ENCODE measurements at regions not wholly inside any gene's neighbourhood (a gene's known extent, or its start where the extent isn't known, plus 50 kb on each side); places are given as distances from the start of the nearest gene placed in this dataset.

- no peak overlapping the region for H3K18ac ChIP-seq (ENCODE audit: extremely low read depth, low read length)
- no peaks in the 10 kb centered on the region for H3K23me2 ChIP-seq (ENCODE audit: low read depth, low read length)
- no peak overlapping the region for H3K14ac ChIP-seq (ENCODE audit: insufficient read length)
- no peak overlapping the region for H3K9ac ChIP-seq (replicated peaks in 1 of 4; ENCODE audit: extremely low read depth in 1 of 4, low read depth in 3 of 4, low read length in 3 of 4)
- no peak overlapping the region for H2BK120ac ChIP-seq (replicated peaks; ENCODE audit: low read depth, low read length)
- CTCF ChIA-PET (ENCODE audit: partially characterized antibody) = interaction anchor here (0.6 to 1.2 kb wide), 4 partner anchors 109 to 185 kb away, joined by 3 to 5 read pairs (median 3); no protein-coding TSS in a partner anchor
- no peak overlapping the region for H4K91ac ChIP-seq (replicated peaks; ENCODE audit: insufficient read length, low read length)
- no peak overlapping the region for H4K5ac ChIP-seq (ENCODE audit: insufficient read length, low read depth, low read length)
- no peak overlapping the region for H2BK12ac ChIP-seq (ENCODE audit: low read depth, low read length)
- no peak overlapping the region for H2AK5ac ChIP-seq (ENCODE audit: low read depth, low read length)
- no peaks in the 10 kb centered on the region for H3K79me2 ChIP-seq (ENCODE audit: control insufficient read depth in 1 of 2, insufficient read depth in 2 of 2, low read length in 2 of 2)
- WGBS, 2 experiments (ENCODE audit: extremely low coverage in 1 of 2, insufficient coverage in 1 of 2, insufficient read length in 1 of 2, insufficient replicate concordance in 2 of 2, low coverage in 1 of 2, low lambda C conversion rate in 2 of 2, missing lambda C conversion rate in 1 of 2) = 43% methylated on average over 1 of the region's 1 CpG; no CpG with 5 or more reads in 1 of the 2 experiments
- no peak overlapping the region for H3K4me2 ChIP-seq (ENCODE audit: insufficient read depth in 1 of 2, low read depth in 2 of 2, low read length in 2 of 2)
- H3K4ac ChIP-seq (replicated peaks; ENCODE audit: insufficient read length, low read depth, low read length) = no peak overlapping the region
- H3K56ac ChIP-seq (replicated peaks; ENCODE audit: insufficient read length, low read depth, low read length) = no peak overlapping the region
- no peak overlapping the region for H4K8ac ChIP-seq (ENCODE audit: extremely low read depth, insufficient read depth, low read length)
- H2AFZ ChIP-seq (ENCODE audit: low read length) = no peak overlapping the region
- peaks cover 7 to 24% (median 11%) of the 10 kb centered on the region in 4 experiments for H3K4me1 ChIP-seq (replicated peaks in 1 of 4; ENCODE audit: control insufficient read depth in 3 of 4, insufficient read depth in 4 of 4, low read length in 3 of 4)
- no peak for TF ChIP-seq TAF7 (optimal IDR thresholded peaks at IDR 0.05; ENCODE audit: borderline replicate concordance, low read depth, low read length)
- no peak for TF ChIP-seq FOSL1 (IDR thresholded peaks at IDR 0.05; ENCODE audit: insufficient read depth, low read depth, low read length)
- TF ChIP-seq RXRA (IDR thresholded peaks at IDR 0.05; ENCODE audit: insufficient read depth, low read depth, low read length) = no peak
- peak; percentile 47 to 62 (median 59) for TF ChIP-seq CTCF (IDR thresholded peaks at IDR 0.05; ENCODE audit: control extremely low read depth in 1 of 3, insufficient read depth in 1 of 3, low read depth in 1 of 3, low read length in 3 of 3)
- peak; percentile 68 to 74 for TF ChIP-seq RAD21 (IDR thresholded peaks at IDR 0.05 in 1 of 2, conservative IDR thresholded peaks at IDR 0.05 in 1 of 2; ENCODE audit: low read depth in 2 of 2, low read length in 2 of 2)
- no peaks in the 10 kb centered on the region for H3K79me1 ChIP-seq (ENCODE audit: low read depth, low read length)
- H3K36me3 ChIP-seq (ENCODE audit: control insufficient read depth in 2 of 4, insufficient read depth in 4 of 4, low read length in 3 of 4) = no peaks in the 10 kb centered on the region
- no peaks in the 10 kb centered on the region for H4K20me1 ChIP-seq (replicated peaks in 1 of 2; ENCODE audit: control insufficient read depth in 1 of 2, insufficient read depth in 2 of 2, low read length in 2 of 2)
- H3K23ac ChIP-seq (ENCODE audit: insufficient read length) = no peak overlapping the region
- H2BK20ac ChIP-seq (ENCODE audit: low read length) = no peak overlapping the region
- H3K9me3 ChIP-seq (ENCODE audit: insufficient read depth in 2 of 2, low read depth in 1 of 2, low read length in 1 of 2) = no peaks in the 10 kb centered on the region
- POLR2A ChIA-PET (ENCODE audit: partially characterized antibody) = no interaction called here
- FAIRE-seq (peak; percentile 87), DNase-seq (ENCODE audit: low read depth in 1 of 2, low spot score in 2 of 2) (no peak)
- no peaks in the 10 kb centered on the region for H3K27me3 ChIP-seq (replicated peaks in 1 of 4; ENCODE audit: control insufficient read depth in 3 of 4, extremely low read depth in 1 of 4, insufficient read depth in 3 of 4, low read length in 3 of 4)
- H3K4me3 ChIP-seq (ENCODE audit: extremely low read depth in 1 of 4, insufficient read depth in 2 of 4, low read depth in 3 of 4, low read length in 4 of 4) = no peak overlapping the region
- no peak overlapping the region for H2BK5ac ChIP-seq (ENCODE audit: low read depth, low read length)
- no peak overlapping the region for H3K27ac ChIP-seq (ENCODE audit: low read depth, low read length)
- H2BK15ac ChIP-seq (ENCODE audit: low read length) = no peak overlapping the region
Observed at GRCh38 chr2:173752152-173752551, 213.0 kb downstream of the SP3 start.
